B cell (primary cell): ENCODE measurements at regions not wholly inside any gene's neighbourhood (a gene's known extent, or its start where the extent isn't known, plus 50 kb on each side); places are given as distances from the start of the nearest gene placed in this dataset.

Source experiments
- EZH2 ChIP-seq: IDR thresholded peaks from 2 replicates; pipeline ENCODE4 v1.6.1; 2012; ENCODE audit warnings: borderline replicate concordance, low read depth, mild to moderate bottlenecking, moderate library complexity, low read length; ENCODE audit not compliant: insufficient read depth, poor library complexity, severe bottlenecking
- TF ChIP-seq, protein P1 (sequence below): fragments of 200-600 bp; IDR thresholded peaks from one replicate; pipeline ENCODE4 v1.8.0; 2022; ENCODE audit warnings: antibody characterized with exemption, mild to moderate bottlenecking

GRCh38 chr16:13306161-13306995, 405.0 kb downstream of the SHISA9 start:
- TF ChIP-seq, protein P1, sequence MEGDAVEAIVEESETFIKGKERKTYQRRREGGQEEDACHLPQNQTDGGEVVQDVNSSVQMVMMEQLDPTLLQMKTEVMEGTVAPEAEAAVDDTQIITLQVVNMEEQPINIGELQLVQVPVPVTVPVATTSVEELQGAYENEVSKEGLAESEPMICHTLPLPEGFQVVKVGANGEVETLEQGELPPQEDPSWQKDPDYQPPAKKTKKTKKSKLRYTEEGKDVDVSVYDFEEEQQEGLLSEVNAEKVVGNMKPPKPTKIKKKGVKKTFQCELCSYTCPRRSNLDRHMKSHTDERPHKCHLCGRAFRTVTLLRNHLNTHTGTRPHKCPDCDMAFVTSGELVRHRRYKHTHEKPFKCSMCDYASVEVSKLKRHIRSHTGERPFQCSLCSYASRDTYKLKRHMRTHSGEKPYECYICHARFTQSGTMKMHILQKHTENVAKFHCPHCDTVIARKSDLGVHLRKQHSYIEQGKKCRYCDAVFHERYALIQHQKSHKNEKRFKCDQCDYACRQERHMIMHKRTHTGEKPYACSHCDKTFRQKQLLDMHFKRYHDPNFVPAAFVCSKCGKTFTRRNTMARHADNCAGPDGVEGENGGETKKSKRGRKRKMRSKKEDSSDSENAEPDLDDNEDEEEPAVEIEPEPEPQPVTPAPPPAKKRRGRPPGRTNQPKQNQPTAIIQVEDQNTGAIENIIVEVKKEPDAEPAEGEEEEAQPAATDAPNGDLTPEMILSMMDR = no peak
- TF ChIP-seq EZH2 = no peak
